ENCODE measurements at regions not wholly inside any gene's neighbourhood (a gene's known extent, or its start where the extent isn't known, plus 50 kb on each side); places are given as distances from the start of the nearest gene placed in this dataset.

- peaks cover 15 to 25% of the 10 kb centered on the region in 2 experiments; a peak in 2 of 4 replicates for H3K9me3 ChIP-seq (ENCODE audit: control insufficient read depth in 1 of 2, insufficient read depth in 1 of 2, low read depth in 1 of 2, low read length in 2 of 2)
- no peaks in the 10 kb centered on the region for H3K9me2 ChIP-seq (ENCODE audit: insufficient read depth)
- no peak overlapping the region for H3K4me3 ChIP-seq (replicated peaks in 1 of 2; ENCODE audit: low read depth in 1 of 2, low read length in 2 of 2)
- no peak overlapping the region for H2AFZ ChIP-seq (ENCODE audit: low read depth, low read length, poor library complexity, severe bottlenecking)
- no peaks in the 10 kb centered on the region for H3K79me2 ChIP-seq (ENCODE audit: insufficient read depth, low read length)
- H3K27ac ChIP-seq (ENCODE audit: low read depth, low read length): no peak overlapping the region
- H3K4me1 ChIP-seq (ENCODE audit: control insufficient read depth in 1 of 2, insufficient read depth in 2 of 2, low read length in 2 of 2): no peaks in the 10 kb centered on the region
- ChIA-PET RAD21 (ENCODE audit: low non-redundant PET in 1 of 2, low total read pairs in 2 of 2, uncharacterized antibody in 2 of 2, unreplicated experiment in 2 of 2) (no interaction called here), POLR2A (no interaction called here), CTCF (no interaction called here)
- no peak overlapping the region for H3K4me2 ChIP-seq (ENCODE audit: low read length)
- no peaks in the 10 kb centered on the region for H3K36me3 ChIP-seq (ENCODE audit: control insufficient read depth in 1 of 2, insufficient read depth in 2 of 2, low read length in 2 of 2)
- H3K9ac ChIP-seq (ENCODE audit: low read length): no peak overlapping the region
- DNase-seq (ENCODE audit: low read depth, low spot score) (no peak), ATAC-seq (no peak)
- no TSS peak for BruUV-seq (replicated peaks)
- no peaks in the 10 kb centered on the region for H4K20me1 ChIP-seq (ENCODE audit: insufficient read depth)
- TF ChIP-seq EZH2phosphoT487 (IDR thresholded peaks at IDR 0.05; ENCODE audit: borderline replicate concordance) (no peak), SIN3A (IDR thresholded peaks at IDR 0.05; ENCODE audit: low read depth) (no peak)
- intact Hi-C loops (cut with micrococcal nuclease): no loop called here
- no peaks in the 10 kb centered on the region for H3K27me3 ChIP-seq (ENCODE audit: insufficient read depth, low read length)
These were observed 182.9 kb downstream of the MAF start for GRCh38 chr16:79417601-79418008.

DNA sequence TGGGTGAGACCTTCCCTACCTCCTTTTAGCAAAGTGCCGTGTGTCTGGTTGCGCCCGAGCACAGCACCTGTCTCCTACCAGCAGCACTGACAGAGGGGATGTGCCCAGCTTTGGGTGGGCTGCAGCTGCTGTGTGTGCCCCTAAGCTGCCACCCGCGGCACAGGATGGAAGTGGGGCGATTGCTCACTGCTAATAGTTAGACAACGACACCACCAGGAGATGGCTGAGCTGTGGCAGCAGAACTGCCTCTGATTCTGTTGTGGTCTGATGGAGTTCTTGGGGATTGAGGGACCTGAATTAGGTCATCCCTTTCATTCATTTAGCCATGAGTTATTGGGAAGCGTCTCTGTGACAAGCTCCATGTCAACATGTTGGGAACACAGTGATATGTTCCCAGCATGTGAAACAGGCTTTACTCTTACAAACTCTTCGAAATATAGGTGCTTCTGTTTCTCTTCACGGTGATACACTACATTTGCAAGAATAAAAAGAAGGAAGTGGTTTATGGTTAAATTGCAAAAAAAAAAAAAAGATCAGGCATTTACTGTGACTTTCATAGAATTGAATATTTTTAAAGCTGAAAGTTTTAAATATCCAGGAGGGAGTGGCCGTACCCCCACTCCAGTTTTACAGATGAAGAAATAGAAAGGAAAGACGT, 184.4 kb downstream of the MAF start:
- DNase-seq (ENCODE audit: low read depth, low spot score) (no peak), ATAC-seq (no peak)
- CTCF ChIA-PET: no interaction called here
- TF ChIP-seq ZNF274 (IDR thresholded peaks at IDR 0.05; ENCODE audit: low read depth, low read length) (no peak), SRF (IDR thresholded peaks at IDR 0.05; ENCODE audit: low read depth) (no peak), CEBPB (IDR thresholded peaks at IDR 0.05; ENCODE audit: low read depth) (no peak), FOSL1 (IDR thresholded peaks at IDR 0.05; ENCODE audit: low read depth) (no peak), ELF1 (IDR thresholded peaks at IDR 0.05; ENCODE audit: borderline replicate concordance, low read depth) (no peak), JUND (IDR thresholded peaks at IDR 0.05) (no peak), EZH2 (IDR thresholded peaks at IDR 0.05) (no peak), POLR2A (IDR thresholded peaks at IDR 0.05; ENCODE audit: borderline replicate concordance, extremely low read depth, insufficient read depth, insufficient read length) (no peak), MAX (IDR thresholded peaks at IDR 0.05) (no peak)
- H3K4me1 ChIP-seq (ENCODE audit: control insufficient read depth in 1 of 2, insufficient read depth in 2 of 2, low read length in 2 of 2): no peaks in the 10 kb centered on the region
- RAD21 ChIA-PET (ENCODE audit: low non-redundant PET in 1 of 2, low total read pairs in 2 of 2, uncharacterized antibody in 2 of 2, unreplicated experiment in 2 of 2): no interaction called here
- no peak overlapping the region for H3K27ac ChIP-seq (ENCODE audit: low read depth, low read length)
- POLR2A ChIA-PET: no interaction called here
- no peak overlapping the region for H3K4me3 ChIP-seq (replicated peaks in 1 of 2; ENCODE audit: low read depth in 1 of 2, low read length in 2 of 2)
- intact Hi-C loops (cut with micrococcal nuclease): no loop called here
- H3K9ac ChIP-seq (ENCODE audit: low read length): no peak overlapping the region
- H3K27me3 ChIP-seq (ENCODE audit: insufficient read depth, low read length): no peaks in the 10 kb centered on the region
- H3K79me2 ChIP-seq (ENCODE audit: insufficient read depth, low read length): no peaks in the 10 kb centered on the region
- BruUV-seq (replicated peaks): no TSS peak
- H4K20me1 ChIP-seq (ENCODE audit: insufficient read depth): no peaks in the 10 kb centered on the region
- no peaks in the 10 kb centered on the region for H3K36me3 ChIP-seq (ENCODE audit: control insufficient read depth in 1 of 2, insufficient read depth in 2 of 2, low read length in 2 of 2)
- no peak overlapping the region for H3K4me2 ChIP-seq (ENCODE audit: low read length)
- H2AFZ ChIP-seq (ENCODE audit: low read depth, low read length, poor library complexity, severe bottlenecking): no peak overlapping the region
- H3K9me2 ChIP-seq (ENCODE audit: insufficient read depth): no peaks in the 10 kb centered on the region
- peaks cover 11 to 34% of the 10 kb centered on the region in 2 experiments; a peak in 2 of 4 replicates for H3K9me3 ChIP-seq (ENCODE audit: control insufficient read depth in 1 of 2, insufficient read depth in 1 of 2, low read depth in 1 of 2, low read length in 2 of 2)
